Stomach (tissue), 8 donors: ENCODE measurements at regions not wholly inside any gene's neighbourhood (a gene's known extent, or its start where the extent isn't known, plus 50 kb on each side); places are given as distances from the start of the nearest gene placed in this dataset.

Experiments used
- DNase-seq, 2 donors: peaks; one replicate each; pipeline versions ENCODE4 v3.0.0 to v3.0.0-alpha.2; 2013 to 2019
- H3K27ac ChIP-seq, 5 donors: fragments of 200-600 bp in 4 of 5; sonication (generic) in 4 of 5; one replicate each; pipeline ENCODE4 v1.5.1; 2013 to 2019; ENCODE audit warnings: mild to moderate bottlenecking in 1 of 5, moderate library complexity in 1 of 5
- H3K27me3 ChIP-seq, 3 donors: fragments of 200-600 bp; sonication (generic); one replicate each; pipeline ENCODE4 v1.5.1; 2017 to 2019; ENCODE audit warnings: mixed run types in 1 of 3
- H3K36me3 ChIP-seq, 4 donors: fragments of 200-600 bp; sonication (generic); 1 replicate in 3 of 4; 2 replicates in 1 of 4; pipeline ENCODE4 v1.5.1; 2016 to 2019
- H3K4me1 ChIP-seq, 4 donors: fragments of 200-600 bp; sonication (generic); one replicate each; pipeline ENCODE4 v1.5.1; 2016 to 2019
- H3K4me3 ChIP-seq, 4 donors: fragments of 200-600 bp; sonication (generic) in 3 of 4; one replicate each; pipeline ENCODE4 v1.5.1; 2016 to 2019; ENCODE audit warnings: mild to moderate bottlenecking in 1 of 4
- H3K9me3 ChIP-seq, 4 donors: fragments of 200-600 bp; sonication (generic); one replicate each; pipeline ENCODE4 v1.5.1; 2016 to 2019
- CTCF ChIP-seq, 7 experiments: fragments of 450-650 bp in 4 of 7; fragments of 200-600 bp in 3 of 7; sonication (generic) in 3 of 7; IDR thresholded peaks; one replicate each; pipeline ENCODE4 v1.5.1; 2016 to 2019; ENCODE audit warnings: antibody characterized with exemption in 7 of 7, control low read depth in 2 of 7, mild to moderate bottlenecking in 1 of 7
- EP300 ChIP-seq: sonication (generic); formaldehyde crosslinking; IDR thresholded peaks from one replicate; pipeline ENCODE4 v1.6.1; 2017; ENCODE audit warnings: antibody characterized with exemption
- POLR2A ChIP-seq, 4 donors: fragments of 450-650 bp; IDR thresholded peaks; one replicate each; pipeline ENCODE4 v1.6.1; 2016; ENCODE audit warnings: antibody characterized with exemption in 4 of 4, control low read depth in 2 of 4, mild to moderate bottlenecking in 1 of 4, moderate library complexity in 1 of 4
- POLR2AphosphoS5 ChIP-seq, 3 donors: sonication (generic); formaldehyde crosslinking; IDR thresholded peaks; one replicate each; pipeline ENCODE4 v1.6.1; 2016; ENCODE audit warnings: antibody characterized with exemption in 3 of 3
- WGBS, 5 donors: extraction: QIAGEN DNeasy Blood & Tissue Kit in 3 of 5; methylation state at CpG; one replicate each; pipeline versions ENCODE4 v1.1.5 to v1.1.7; 2013 to 2018; 5-methylcytosine and 5-hydroxymethylcytosine counted together
- intact Hi-C: fragments of 100-400 bp; cut with DNase I; formaldehyde crosslinking; loops from one replicate; pipeline ENCODE4 v1.15.1; 2023; ENCODE audit warnings: low total_unique reads
- donor health status: healthy with polysubstance abuse.
- donor health status: Bipolar disorder and iron deficiency.
- donor health status: healthy.

- TF ChIP-seq POLR2A (IDR thresholded peaks at IDR 0.05) (no peak), POLR2AphosphoS5 (IDR thresholded peaks at IDR 0.05) (no peak)
- 77 to 89% (median 81%) methylated on average over 17 of the region's 17 CpGs for WGBS, 5 donors
- no peak overlapping the region for H3K4me3 ChIP-seq
These were observed 74.5 kb downstream of the RTP5 start for GRCh38 chr2:241943961-241944575.

GRCh38 chr2:241944821-241945220 is 75.3 kb downstream of the RTP5 start:
- DNase-seq = peak in 1 of 2 donors; percentile 16
- no peak for TF ChIP-seq EP300
- TF ChIP-seq POLR2AphosphoS5 (IDR thresholded peaks at IDR 0.05) = no peak
- no peak for TF ChIP-seq POLR2A (IDR thresholded peaks at IDR 0.05)
- TF ChIP-seq CTCF (IDR thresholded peaks at IDR 0.05) = no peak
- no peaks in the 10 kb centered on the region for H3K9me3 ChIP-seq
- H3K27ac ChIP-seq = no peak overlapping the region
- no peaks in the 10 kb centered on the region for H3K36me3 ChIP-seq
- no peaks in the 10 kb centered on the region for H3K4me1 ChIP-seq
- intact Hi-C loops = no loop called here
- WGBS, 5 donors = 82 to 90% (median 86%) methylated on average over 11 to 12 of the region's 12 CpGs
- H3K4me3 ChIP-seq = no peak overlapping the region
- peaks cover 0 to 26% (median 0%) of the 10 kb centered on the region in 3 donors for H3K27me3 ChIP-seq

More at GRCh38 chr2:241943961-241944575, 74.5 kb downstream of the RTP5 start:
- Histone ChIP-seq H3K27me3 (peaks cover 0 to 19% (median 0%) of the 10 kb centered on the region in 3 donors), H3K36me3 (no peaks in the 10 kb centered on the region), H3K4me1 (no peaks in the 10 kb centered on the region), H3K9me3 (no peaks in the 10 kb centered on the region), H3K27ac (no peak overlapping the region)
- intact Hi-C loops = no loop called here
- DNase-seq = no peak

- Histone ChIP-seq H3K4me1 (peaks cover 0 to under 1% (median under 1%) of the 10 kb centered on the region in 4 donors), H3K9me3 (no peaks in the 10 kb centered on the region), H3K36me3 (no peaks in the 10 kb centered on the region), H3K27ac (no peak overlapping the region), H3K4me3 (no peak overlapping the region), H3K27me3 (peaks cover 0 to 31% (median 0%) of the 10 kb centered on the region in 3 donors)
- no peak for DNase-seq
- TF ChIP-seq EP300 = no peak
- no peak for TF ChIP-seq POLR2A (IDR thresholded peaks at IDR 0.05)
- TF ChIP-seq POLR2AphosphoS5 (IDR thresholded peaks at IDR 0.05) = no peak
- no peak for TF ChIP-seq CTCF (IDR thresholded peaks at IDR 0.05)
- intact Hi-C loops = no loop called here
- WGBS, 5 donors = 85 to 96% (median 93%) methylated on average over 10 to 15 of the region's 15 CpGs
These were observed 75.8 kb downstream of the RTP5 start for GRCh38 chr2:241945311-241945710.

- no peak for DNase-seq
- no peaks in the 10 kb centered on the region for H3K9me3 ChIP-seq
- intact Hi-C loops = no loop called here
- 82 to 97% (median 84%) methylated on average over 14 of the region's 14 CpGs for WGBS, 5 donors
- peaks cover 0 to 35% (median 0%) of the 10 kb centered on the region in 3 donors for H3K27me3 ChIP-seq
- H3K27ac ChIP-seq = no peak overlapping the region
- H3K4me3 ChIP-seq = no peak overlapping the region
- peaks cover under 1 to 5% (median 5%) of the 10 kb centered on the region in 4 donors for H3K4me1 ChIP-seq
- TF ChIP-seq POLR2A (IDR thresholded peaks at IDR 0.05) (no peak), CTCF (IDR thresholded peaks at IDR 0.05) (no peak), EP300 (no peak), POLR2AphosphoS5 (IDR thresholded peaks at IDR 0.05) (no peak)
- no peaks in the 10 kb centered on the region for H3K36me3 ChIP-seq
These were observed 76.3 kb downstream of the RTP5 start for GRCh38 chr2:241945803-241946202.
